ENCODE measurements at regions not wholly inside any gene's neighbourhood (a gene's known extent, or its start where the extent isn't known, plus 50 kb on each side); places are given as distances from the start of the nearest gene placed in this dataset.

DNA sequence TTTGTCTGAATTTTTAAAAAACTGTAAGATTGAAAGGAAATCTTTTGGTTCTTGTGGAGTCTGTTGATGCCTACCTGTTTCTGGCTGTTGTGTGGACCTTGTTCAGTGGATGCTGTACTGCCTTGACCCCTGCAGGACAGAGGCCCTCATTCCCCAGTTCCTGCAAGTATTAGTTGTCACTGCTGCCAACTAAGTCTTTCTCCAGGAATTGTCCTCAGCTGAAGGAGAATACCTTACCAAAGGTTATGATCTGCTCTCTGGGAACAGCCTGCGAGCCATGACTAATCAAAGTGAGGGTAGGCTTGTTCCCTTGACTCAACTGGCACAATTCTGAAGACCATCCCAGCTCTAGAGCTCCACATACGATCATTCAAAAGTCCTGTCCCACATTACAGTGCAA lies 145.3 kb upstream of the FST start:
- TF ChIP-seq, protein P1, sequence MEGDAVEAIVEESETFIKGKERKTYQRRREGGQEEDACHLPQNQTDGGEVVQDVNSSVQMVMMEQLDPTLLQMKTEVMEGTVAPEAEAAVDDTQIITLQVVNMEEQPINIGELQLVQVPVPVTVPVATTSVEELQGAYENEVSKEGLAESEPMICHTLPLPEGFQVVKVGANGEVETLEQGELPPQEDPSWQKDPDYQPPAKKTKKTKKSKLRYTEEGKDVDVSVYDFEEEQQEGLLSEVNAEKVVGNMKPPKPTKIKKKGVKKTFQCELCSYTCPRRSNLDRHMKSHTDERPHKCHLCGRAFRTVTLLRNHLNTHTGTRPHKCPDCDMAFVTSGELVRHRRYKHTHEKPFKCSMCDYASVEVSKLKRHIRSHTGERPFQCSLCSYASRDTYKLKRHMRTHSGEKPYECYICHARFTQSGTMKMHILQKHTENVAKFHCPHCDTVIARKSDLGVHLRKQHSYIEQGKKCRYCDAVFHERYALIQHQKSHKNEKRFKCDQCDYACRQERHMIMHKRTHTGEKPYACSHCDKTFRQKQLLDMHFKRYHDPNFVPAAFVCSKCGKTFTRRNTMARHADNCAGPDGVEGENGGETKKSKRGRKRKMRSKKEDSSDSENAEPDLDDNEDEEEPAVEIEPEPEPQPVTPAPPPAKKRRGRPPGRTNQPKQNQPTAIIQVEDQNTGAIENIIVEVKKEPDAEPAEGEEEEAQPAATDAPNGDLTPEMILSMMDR (IDR thresholded peaks at IDR 0.05): no peak
- TF ChIP-seq POLR2A (IDR thresholded peaks at IDR 0.05): no peak
